NCI-H2107 treated with DMSO at 0.1 percent for 48 hours (cell line): ENCODE measurements at regions not wholly inside any gene's neighbourhood (a gene's known extent, or its start where the extent isn't known, plus 50 kb on each side); places are given as distances from the start of the nearest gene placed in this dataset.
"Not testable (repeated sequence)": the region's sequence is repeated elsewhere in the genome, so short reads cannot be mapped to it uniquely, and the experiment has no call there.

Experiments
- DNase-seq: peaks from one replicate; lab custom pipeline; 2025; ENCODE audit not compliant: unreplicated experiment; lab: John Stamatoyannopoulos, UW

- not testable (repeated sequence) for DNase-seq
Observed at GRCh38 chr9:29628856-29629255, 2055.6 kb upstream of the C9orf72 start.

- DNase-seq: no peak
Observed at GRCh38 chr9:29637471-29638237, 2064.4 kb upstream of the C9orf72 start.

DNA sequence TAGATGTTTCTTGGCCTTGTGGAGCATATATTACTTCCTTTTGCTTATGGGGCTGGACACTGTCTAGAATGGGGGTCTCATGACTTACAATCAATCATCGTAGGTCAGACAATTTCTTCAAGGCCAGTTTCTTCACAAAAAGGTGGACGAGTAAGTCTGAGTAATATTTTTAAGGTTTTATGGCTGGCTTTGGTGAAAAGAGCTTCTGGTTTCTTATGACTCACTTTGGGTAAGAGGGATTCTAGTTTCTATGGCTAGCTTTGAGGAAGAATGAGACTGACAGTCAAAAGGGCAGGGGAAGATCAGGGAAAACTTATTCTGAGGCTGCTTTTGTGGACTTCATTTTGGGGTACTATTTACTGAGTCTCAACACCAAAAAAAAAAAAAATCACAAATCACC, 2067.2 kb upstream of the C9orf72 start:
- DNase-seq: no peak

DNA sequence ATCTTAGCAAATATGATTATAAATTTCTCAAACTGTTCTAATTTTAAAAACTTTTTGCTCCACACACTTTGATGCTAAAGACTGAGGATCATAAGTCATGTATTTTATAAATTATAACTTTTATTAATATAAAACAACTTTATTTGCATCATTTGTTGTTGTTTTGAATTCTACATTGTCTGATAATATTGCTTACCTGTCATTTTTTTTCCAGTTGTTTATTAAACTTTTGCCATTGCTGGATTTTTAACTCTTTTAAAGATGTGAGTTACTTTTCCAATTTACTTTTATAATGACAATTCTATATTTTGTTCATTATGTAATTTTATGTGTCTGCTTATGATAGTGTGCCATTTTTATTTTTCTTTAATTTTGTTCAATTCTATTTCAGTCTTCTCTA, 2071.2 kb upstream of the C9orf72 start:
- no peak for DNase-seq

DNA sequence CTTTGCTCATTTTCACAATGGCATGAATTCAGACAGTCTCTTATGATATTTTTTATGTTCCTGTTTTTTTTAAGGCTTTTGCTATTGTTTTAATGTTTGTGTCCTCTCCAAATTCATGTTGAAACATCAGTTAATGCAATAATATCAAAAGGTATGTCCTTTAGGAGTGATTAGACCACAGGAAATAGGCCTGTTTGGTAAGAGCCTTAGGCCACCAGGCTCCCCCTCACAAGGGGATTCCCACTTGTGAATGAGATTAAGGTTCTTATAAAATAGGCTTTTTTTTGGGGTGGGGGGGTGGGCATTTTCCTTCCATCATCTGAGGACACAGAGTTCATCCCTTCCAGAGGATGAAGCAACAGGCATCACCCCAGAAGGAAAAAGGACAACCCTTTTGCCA, 2074.2 kb upstream of the C9orf72 start:
- DNase-seq: no peak

DNA sequence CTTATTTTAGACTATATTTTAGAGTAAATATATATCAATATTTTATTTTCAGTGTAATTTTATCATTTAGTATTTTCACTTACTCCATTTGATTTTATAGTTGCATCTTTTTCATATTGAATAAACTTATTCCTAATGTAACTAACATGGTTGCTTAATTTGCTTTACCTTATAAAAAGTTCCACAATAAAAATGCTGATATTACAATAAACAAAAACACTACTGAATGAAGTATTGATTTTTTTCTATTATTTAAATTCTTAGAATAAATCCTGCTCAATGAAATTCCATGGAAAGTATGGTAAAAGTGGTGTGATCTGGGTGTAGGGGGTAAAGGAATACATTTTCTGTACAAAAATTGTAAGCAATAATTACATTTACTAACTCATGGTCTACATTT, 2074.9 kb upstream of the C9orf72 start:
- no peak for DNase-seq

DNA sequence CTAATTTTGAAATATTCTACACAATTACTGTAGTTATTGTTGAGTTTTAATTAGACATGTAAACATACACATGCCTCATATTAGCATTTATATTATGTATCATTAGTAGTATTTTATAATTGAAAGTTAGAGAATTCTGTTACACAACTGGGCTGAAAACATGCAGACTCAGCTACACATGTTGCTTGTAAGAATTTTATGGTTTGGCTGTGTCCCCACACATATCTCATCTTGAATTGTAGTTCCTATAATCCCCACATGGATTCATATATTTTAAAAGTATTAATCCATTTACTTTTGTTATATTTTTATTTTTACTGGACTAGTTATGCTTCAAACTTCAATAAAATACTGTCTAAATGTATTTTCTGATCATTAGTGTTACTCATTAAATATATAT, 2075.3 kb upstream of the C9orf72 start:
- no peak for DNase-seq

- no peak for DNase-seq
Observed at GRCh38 chr9:29656641-29657406, 2083.5 kb upstream of the C9orf72 start.

- DNase-seq: no peak
Observed at GRCh38 chr9:29657821-29658220, 2084.5 kb upstream of the C9orf72 start.

GRCh38 chr9:29659014-29659413, 2085.7 kb upstream of the C9orf72 start:
- DNase-seq: no peak

GRCh38 chr9:29659736-29660135, 2086.5 kb upstream of the C9orf72 start:
- no peak for DNase-seq

- DNase-seq: no peak
Observed at GRCh38 chr9:29668732-29669131, 2095.5 kb upstream of the C9orf72 start.

GRCh38 chr9:29669613-29670012, 2096.3 kb upstream of the C9orf72 start:
- DNase-seq: no peak

GRCh38 chr9:29685531-29685930, 2112.2 kb upstream of the C9orf72 start:
- DNase-seq: no peak

DNA sequence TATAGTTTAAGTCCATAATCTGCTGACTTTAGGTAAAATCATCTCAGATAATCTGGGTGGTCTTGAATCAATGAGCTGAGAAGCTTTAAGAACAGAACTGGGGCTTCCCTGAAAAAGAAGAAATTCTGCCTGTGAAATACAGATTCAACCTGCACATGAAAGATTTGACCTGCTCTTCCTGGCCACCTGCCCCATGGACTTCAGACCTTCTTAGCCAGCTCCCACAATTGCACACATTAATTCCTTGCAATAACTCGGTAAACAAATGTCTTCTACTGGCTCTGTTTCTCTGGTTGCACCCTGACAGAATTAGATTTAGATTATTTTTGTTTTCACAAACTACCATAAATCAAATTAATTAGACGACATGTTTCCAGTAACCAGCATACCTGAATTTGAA, 2117.9 kb upstream of the C9orf72 start:
- DNase-seq: no peak

DNA sequence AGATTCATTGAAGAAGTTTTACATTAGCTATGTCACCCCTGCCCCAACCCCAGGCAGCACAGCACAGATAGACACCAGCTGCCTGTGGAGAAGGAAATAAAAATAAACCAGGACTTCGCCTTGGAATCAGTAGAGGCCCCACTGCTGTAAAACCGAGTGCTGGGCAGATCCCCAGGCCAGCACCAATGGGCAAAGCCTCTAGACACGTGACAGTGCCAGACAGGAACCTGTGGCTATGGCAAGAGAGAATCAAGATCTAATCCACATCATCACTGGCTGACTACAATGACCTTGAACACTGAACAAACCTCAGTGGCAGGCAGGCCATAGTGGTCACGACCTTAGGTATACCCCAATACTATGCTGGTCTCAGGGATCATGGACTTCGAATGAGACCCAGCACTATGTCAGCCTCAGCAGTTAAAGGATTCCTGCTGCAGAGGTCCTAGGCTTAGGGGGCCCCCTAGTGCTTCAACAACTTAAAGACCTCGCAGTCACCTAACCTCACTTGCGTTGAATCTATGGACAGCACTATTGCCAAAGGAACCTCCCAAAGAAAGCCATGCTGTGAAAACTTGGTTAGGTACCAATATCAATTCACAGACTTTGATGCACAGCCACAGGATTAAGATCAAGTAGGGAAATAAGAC, 2118.6 kb upstream of the C9orf72 start:
- DNase-seq: no peak

GRCh38 chr9:29697011-29697410, 2123.7 kb upstream of the C9orf72 start:
- no peak for DNase-seq

GRCh38 chr9:29701559-29701958, 2128.3 kb upstream of the C9orf72 start:
- DNase-seq: no peak

GRCh38 chr9:29701971-29702370, 2128.7 kb upstream of the C9orf72 start:
- no peak for DNase-seq

GRCh38 chr9:29714860-29715259, 2141.6 kb upstream of the C9orf72 start:
- DNase-seq: no peak

DNA sequence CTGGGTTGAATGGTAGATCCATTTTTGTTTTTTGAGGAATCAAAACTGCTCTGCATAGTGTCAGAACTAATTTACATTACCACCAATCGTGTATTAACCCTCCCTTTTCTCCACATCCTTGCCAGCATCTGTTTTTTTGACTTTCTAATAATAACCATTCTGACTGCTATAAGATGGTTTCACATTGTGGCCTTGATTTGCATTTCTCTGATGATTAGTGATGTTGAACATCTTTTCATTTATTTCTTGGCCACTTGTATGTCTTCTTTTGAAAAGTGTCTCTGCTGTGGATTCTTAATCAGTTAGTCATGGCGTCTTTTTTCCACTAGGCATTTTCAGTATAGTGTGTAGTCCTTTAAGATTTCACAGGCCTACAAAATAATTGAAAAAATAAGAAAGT, 2144.3 kb upstream of the C9orf72 start:
- DNase-seq: no peak

DNA sequence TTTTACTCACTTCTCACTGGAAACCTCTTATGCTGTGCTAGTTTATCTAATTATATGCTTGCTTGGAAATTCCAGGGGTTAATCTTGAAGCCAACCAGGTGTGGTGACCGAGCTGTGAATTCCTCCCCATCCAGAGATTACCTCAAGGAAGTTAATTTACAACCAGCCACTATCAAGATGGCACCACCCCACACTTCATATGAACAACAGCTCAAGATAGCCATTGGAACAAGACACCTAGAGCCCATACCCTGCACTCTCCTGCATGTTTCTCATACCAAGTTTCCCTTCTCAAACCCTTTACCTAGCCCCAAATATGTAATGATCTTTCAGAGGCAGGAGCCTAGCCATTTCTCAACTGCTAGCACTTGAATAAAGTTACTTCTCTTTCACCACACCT, 2156.9 kb upstream of the C9orf72 start:
- no peak for DNase-seq
